ENCODE measurements at regions not wholly inside any gene's neighbourhood (a gene's known extent, or its start where the extent isn't known, plus 50 kb on each side); places are given as distances from the start of the nearest gene placed in this dataset.

DNA sequence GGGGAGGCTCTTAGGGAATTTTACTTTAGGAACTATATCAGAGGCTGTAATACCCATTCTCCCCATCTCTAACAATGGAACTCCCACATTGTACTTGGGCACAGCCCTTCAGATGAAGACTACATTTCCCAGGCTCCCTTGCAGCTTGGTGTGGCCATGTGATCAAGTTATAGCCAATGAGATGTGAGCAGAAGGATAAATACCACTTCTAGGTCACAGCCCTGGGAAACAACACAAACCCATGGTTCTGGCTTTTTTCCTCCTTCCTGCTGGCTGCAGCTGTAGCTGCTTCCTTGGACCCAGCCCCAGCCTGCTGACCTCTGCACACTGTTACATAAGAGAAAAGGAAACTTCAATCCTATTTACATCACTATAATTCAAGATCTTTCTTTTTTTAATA, 445.9 kb upstream of the JARID2 start:
- no peaks in the 10 kb centered on the region for H3K27me3 Mint-ChIP-seq
- H3K36me3 Mint-ChIP-seq (ENCODE audit: low read depth), result no peaks in the 10 kb centered on the region
- TF ChIP-seq, protein P1, sequence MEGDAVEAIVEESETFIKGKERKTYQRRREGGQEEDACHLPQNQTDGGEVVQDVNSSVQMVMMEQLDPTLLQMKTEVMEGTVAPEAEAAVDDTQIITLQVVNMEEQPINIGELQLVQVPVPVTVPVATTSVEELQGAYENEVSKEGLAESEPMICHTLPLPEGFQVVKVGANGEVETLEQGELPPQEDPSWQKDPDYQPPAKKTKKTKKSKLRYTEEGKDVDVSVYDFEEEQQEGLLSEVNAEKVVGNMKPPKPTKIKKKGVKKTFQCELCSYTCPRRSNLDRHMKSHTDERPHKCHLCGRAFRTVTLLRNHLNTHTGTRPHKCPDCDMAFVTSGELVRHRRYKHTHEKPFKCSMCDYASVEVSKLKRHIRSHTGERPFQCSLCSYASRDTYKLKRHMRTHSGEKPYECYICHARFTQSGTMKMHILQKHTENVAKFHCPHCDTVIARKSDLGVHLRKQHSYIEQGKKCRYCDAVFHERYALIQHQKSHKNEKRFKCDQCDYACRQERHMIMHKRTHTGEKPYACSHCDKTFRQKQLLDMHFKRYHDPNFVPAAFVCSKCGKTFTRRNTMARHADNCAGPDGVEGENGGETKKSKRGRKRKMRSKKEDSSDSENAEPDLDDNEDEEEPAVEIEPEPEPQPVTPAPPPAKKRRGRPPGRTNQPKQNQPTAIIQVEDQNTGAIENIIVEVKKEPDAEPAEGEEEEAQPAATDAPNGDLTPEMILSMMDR (IDR thresholded peaks at IDR 0.05), result no peak
- intact Hi-C loops (cut with micrococcal nuclease), result no loop called here
- H3K9me3 Mint-ChIP-seq, result peaks cover 2% of the 10 kb centered on the region
- POLR2A ChIA-PET, result no interaction called here
- no peak overlapping the region for H3K27ac Mint-ChIP-seq
- ATAC-seq (peak; percentile 95), DNase-seq (peak; percentile 60)
- peaks cover 8% of the 10 kb centered on the region for H3K4me1 Mint-ChIP-seq (ENCODE audit: low read depth)
- H3K4me3 Mint-ChIP-seq, result no peak overlapping the region
- CTCF ChIA-PET, result no interaction called here

DNA sequence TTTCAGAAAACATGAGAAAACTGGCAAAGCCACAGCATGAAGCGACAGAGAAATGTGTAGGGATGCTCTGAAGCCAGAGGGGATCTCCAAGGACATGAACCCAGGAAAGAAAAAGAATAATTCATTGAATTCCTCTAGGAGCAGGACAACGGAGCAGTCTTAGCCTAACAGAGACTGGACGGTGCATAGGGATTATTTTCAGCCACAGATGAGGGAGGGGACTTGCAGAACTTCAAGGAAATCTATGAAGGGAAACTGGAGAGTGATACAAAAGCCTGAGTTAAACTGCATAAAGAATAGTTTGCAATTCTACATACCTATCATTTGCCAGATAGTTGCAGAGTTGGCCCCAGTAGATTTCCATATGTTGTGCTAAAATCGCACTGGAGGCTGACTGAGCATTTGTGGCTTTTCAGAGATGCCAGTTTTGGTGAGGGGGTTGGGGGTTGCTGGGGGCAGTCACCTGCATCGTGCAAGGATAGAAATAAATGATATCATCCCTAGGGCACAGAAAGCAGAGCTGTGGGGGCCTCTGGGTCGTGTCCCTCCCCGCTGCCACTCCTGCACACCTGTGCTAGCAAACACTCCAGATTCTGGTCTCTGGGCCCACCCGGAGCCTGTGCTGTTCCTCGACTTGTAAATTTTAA, 443.2 kb upstream of the JARID2 start:
- TF ChIP-seq, protein P1 (IDR thresholded peaks at IDR 0.05), result no peak
- ChIA-PET POLR2A (no interaction called here), CTCF (no interaction called here)
- ATAC-seq, result no peak
- peaks cover 3% of the 10 kb centered on the region for H3K9me3 Mint-ChIP-seq
- H3K36me3 Mint-ChIP-seq (ENCODE audit: low read depth), result no peaks in the 10 kb centered on the region
- no peak overlapping the region for H3K4me3 Mint-ChIP-seq
- intact Hi-C loops (cut with micrococcal nuclease), result no loop called here
- no peak overlapping the region for H3K27ac Mint-ChIP-seq
- DNase-seq, result no peak
- H3K4me1 Mint-ChIP-seq (ENCODE audit: low read depth), result peaks cover 6% of the 10 kb centered on the region
- no peaks in the 10 kb centered on the region for H3K27me3 Mint-ChIP-seq

DNA sequence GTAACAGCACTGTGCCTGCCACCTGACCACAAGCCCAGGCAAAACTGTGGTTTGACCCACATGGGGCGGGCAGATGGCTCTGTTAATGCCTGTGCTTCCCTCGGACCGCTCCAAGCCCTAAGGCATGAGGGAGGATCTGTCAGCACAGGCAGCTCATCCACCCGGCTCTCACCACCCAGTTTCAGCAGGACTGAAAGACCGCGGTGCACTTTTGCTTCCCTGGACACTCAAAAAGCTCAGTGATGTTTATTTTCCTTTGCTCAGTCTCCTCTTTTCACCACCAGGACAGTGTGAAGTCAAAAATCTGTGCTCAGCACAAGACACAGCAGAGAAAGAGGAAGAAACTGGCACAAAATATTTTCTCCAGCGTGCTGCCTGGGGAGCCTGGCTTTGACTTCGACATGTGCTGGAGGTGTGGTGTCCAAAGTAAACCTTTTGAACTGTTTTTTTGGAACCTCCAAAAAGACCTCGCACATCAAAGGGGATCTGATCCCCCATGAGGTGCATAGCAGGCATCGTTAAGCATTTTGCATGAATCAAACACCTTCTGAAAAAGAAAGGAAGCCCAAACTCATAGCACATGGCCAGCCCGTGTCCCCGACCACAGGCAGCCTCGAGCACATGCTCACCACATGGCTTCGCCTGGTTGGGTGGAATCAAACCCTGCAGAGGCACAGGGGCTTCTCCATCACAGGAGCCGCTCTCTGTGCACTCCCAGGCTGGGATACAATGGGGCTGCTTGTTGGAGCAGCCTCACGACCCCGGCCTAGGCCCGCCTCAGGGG, 441.7 kb upstream of the JARID2 start:
- no peaks in the 10 kb centered on the region for H3K36me3 Mint-ChIP-seq (ENCODE audit: low read depth)
- H3K27ac Mint-ChIP-seq, result no peak overlapping the region
- H3K9me3 Mint-ChIP-seq, result peaks cover 13% of the 10 kb centered on the region
- ChIA-PET CTCF (no interaction called here), POLR2A (no interaction called here)
- DNase-seq (no peak), ATAC-seq (no peak)
- TF ChIP-seq, protein P1 (IDR thresholded peaks at IDR 0.05), result no peak
- no peak overlapping the region for H3K4me3 Mint-ChIP-seq
- intact Hi-C loops (cut with micrococcal nuclease), result no loop called here
- no peaks in the 10 kb centered on the region for H3K4me1 Mint-ChIP-seq (ENCODE audit: low read depth)
- H3K27me3 Mint-ChIP-seq, result no peaks in the 10 kb centered on the region

DNA sequence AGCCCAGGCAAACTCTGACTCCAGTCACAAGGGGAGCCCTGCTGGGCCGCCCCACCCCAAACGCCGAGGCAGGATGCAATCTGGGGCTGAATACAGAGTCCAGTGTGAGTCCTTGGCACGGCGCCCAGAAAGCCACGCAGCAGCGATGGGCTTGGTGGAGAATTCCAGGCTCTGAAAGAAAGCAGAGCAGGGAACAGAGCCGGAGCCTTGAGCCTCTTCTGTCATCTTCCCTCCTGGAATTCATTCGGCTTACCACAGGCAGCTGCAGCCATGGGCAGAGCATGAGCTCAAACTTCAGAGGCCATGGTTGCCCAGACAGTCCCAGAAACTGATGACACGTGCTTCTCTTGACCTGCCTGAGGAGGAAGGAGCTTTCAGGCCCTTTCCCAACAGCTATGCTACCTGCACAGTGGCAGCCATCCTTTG, 441.1 kb upstream of the JARID2 start:
- Mint-ChIP-seq H3K9me3 (peaks cover 12% of the 10 kb centered on the region), H3K4me3 (no peak overlapping the region), H3K36me3 (ENCODE audit: low read depth) (no peaks in the 10 kb centered on the region), H3K27ac (no peak overlapping the region), H3K4me1 (ENCODE audit: low read depth) (no peaks in the 10 kb centered on the region), H3K27me3 (no peaks in the 10 kb centered on the region)
- TF ChIP-seq, protein P1 (IDR thresholded peaks at IDR 0.05), result no peak
- intact Hi-C loops (cut with micrococcal nuclease), result no loop called here
- CTCF ChIA-PET, result no interaction called here
- no peak for ATAC-seq
- POLR2A ChIA-PET, result no interaction called here
- no peak for DNase-seq

DNA sequence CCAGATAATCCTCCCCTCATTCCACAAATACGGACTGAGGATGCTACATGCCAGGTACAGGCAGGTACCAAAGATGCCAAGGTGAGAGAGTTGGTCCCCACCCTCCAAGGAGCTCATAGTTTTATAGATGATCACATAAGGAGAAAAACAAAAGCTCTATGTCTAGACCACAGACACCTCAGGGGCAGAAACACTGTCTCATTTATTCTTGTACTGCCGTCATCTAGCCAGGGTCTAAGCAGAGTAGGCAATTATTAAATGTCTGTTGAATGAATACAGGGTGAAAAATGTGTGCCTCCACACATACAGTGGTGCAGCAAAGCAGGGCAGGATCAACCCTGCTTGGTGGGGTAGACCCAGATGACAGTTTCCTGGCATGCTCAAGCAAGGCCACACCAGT, 439.8 kb upstream of the JARID2 start:
- ChIA-PET POLR2A (no interaction called here), CTCF (no interaction called here)
- Mint-ChIP-seq H3K9me3 (peaks cover 11% of the 10 kb centered on the region), H3K27me3 (no peaks in the 10 kb centered on the region), H3K36me3 (ENCODE audit: low read depth) (no peaks in the 10 kb centered on the region), H3K4me3 (no peak overlapping the region), H3K27ac (no peak overlapping the region), H3K4me1 (ENCODE audit: low read depth) (no peaks in the 10 kb centered on the region)
- no peak for DNase-seq
- intact Hi-C loops (cut with micrococcal nuclease), result no loop called here
- no peak for ATAC-seq
- TF ChIP-seq, protein P1 (IDR thresholded peaks at IDR 0.05), result no peak
